ENCODE measurements at regions not wholly inside any gene's neighbourhood (a gene's known extent, or its start where the extent isn't known, plus 50 kb on each side); places are given as distances from the start of the nearest gene placed in this dataset.

DNA sequence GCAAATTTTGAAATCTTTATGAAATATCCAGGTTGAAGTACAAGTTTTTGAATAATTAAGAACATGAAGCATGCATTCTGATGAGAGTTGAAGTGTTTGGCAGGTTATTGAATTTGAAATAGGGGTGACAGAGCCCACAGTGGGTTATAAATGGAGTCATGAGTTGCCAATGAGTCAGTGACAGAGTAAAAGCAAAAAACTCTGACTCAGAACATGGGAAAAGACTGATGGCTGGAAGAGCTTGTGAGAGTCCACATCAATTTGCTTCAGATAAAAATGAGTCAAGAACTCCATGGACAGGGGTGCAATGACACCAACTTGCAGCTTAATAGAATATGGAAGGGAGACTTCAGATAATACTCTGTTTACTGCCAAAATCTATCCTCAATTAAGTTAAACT lies 105.3 kb downstream of the SLC6A15 start:
- Mint-ChIP-seq H3K36me3 (no peaks in the 10 kb centered on the region), H3K4me3 (no peak overlapping the region), H3K27ac (no peak overlapping the region), H3K4me1 (ENCODE audit: low read depth) (no peaks in the 10 kb centered on the region), H3K9me3 (no peaks in the 10 kb centered on the region), H3K27me3 (peaks cover 1% of the 10 kb centered on the region)
- ChIA-PET POLR2A (no interaction called here), CTCF (no interaction called here)
- intact Hi-C loops (cut with micrococcal nuclease): no loop called here
- no peak for DNase-seq

DNA sequence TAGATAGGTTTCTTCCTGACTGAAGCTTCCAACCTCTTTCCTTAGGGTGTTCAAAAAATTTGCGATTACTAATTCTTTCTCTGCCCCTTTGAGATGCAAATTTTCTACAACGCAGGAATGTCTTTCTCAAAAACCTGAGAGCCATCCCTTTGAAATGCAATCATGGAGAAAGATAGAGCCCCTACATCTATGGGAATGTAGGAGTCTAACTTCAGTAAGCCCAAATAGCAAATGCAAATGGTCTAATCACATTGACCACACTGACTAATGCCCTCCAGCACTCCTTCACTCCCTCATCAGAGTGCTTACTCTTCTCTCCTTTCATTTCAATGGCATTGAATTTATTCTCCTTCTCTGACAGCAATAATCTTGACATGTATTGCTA lies 107.1 kb downstream of the SLC6A15 start:
- ChIA-PET POLR2A (no interaction called here), CTCF (no interaction called here)
- H3K36me3 Mint-ChIP-seq: no peaks in the 10 kb centered on the region
- H3K4me3 Mint-ChIP-seq: no peak overlapping the region
- intact Hi-C loops (cut with micrococcal nuclease): no loop called here
- no peak overlapping the region for H3K27ac Mint-ChIP-seq
- DNase-seq: no peak
- no peaks in the 10 kb centered on the region for H3K4me1 Mint-ChIP-seq (ENCODE audit: low read depth)
- H3K27me3 Mint-ChIP-seq: peaks cover 1% of the 10 kb centered on the region
- H3K9me3 Mint-ChIP-seq: no peaks in the 10 kb centered on the region

DNA sequence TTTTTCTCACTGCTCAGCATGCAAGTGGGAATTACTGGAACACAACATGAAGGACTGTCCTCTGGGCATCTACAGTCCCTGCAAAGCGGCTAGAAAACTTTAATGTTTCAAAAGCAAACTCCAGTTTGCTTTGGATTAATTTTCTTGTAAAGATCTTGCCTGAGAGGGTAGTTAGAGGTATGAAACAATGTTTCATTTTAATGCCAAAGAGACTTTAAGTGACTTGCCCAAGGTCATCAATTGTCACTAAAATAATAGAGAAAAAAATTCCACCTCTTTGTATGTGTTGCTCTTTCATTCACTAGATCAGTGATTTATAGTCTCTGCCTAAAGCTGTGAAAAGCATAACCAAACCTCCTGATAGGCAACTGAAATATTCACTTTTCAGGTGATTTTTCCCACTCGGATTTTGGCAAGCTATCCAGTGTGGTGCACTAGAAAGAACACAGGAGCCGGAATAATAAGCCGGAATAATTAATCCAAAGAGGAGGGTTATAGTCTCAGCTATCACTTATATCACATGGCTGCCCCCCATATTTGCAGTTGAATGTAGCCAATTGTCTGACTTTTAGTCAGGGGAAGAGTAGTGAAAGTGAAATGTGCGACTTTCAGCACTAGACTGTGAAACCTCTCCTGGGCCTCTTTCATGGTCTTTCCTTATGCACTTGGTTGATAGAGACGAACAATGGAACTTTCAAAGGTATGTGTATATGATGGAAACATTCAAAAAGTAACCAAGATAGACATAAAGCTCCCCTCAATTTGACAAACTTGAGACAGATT lies 107.7 kb downstream of the SLC6A15 start:
- CTCF ChIA-PET: no interaction called here
- Mint-ChIP-seq H3K9me3 (no peaks in the 10 kb centered on the region), H3K36me3 (no peaks in the 10 kb centered on the region), H3K27me3 (peaks cover 1% of the 10 kb centered on the region), H3K4me3 (no peak overlapping the region), H3K4me1 (ENCODE audit: low read depth) (no peaks in the 10 kb centered on the region), H3K27ac (no peak overlapping the region)
- no peak for DNase-seq
- intact Hi-C loops (cut with micrococcal nuclease): no loop called here
- POLR2A ChIA-PET: no interaction called here

DNA sequence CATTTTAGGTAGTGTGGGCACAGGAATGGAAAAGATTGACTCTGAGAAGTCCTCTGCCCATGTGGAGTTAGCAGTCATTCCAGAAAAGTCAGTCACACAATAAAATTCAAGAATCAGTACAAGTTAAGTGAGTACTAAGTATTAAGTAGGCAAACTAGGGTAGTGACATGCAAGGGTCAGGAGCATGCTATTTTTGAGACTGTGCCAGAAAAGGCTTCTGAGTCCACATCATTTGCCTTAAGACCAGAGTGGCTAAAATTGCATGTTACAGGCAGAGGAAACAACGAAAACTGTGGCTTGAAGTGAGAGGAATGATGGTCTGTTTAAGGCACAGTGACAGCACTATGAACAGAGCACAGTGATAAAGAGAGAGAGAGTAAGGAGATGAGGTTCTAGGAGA lies 108.9 kb downstream of the SLC6A15 start:
- Mint-ChIP-seq H3K36me3 (no peaks in the 10 kb centered on the region), H3K27ac (no peak overlapping the region), H3K27me3 (peaks cover 3% of the 10 kb centered on the region), H3K4me1 (ENCODE audit: low read depth) (no peaks in the 10 kb centered on the region), H3K9me3 (no peaks in the 10 kb centered on the region), H3K4me3 (no peak overlapping the region)
- intact Hi-C loops (cut with micrococcal nuclease): no loop called here
- CTCF ChIA-PET: no interaction called here
- POLR2A ChIA-PET: no interaction called here
- DNase-seq: no peak

DNA sequence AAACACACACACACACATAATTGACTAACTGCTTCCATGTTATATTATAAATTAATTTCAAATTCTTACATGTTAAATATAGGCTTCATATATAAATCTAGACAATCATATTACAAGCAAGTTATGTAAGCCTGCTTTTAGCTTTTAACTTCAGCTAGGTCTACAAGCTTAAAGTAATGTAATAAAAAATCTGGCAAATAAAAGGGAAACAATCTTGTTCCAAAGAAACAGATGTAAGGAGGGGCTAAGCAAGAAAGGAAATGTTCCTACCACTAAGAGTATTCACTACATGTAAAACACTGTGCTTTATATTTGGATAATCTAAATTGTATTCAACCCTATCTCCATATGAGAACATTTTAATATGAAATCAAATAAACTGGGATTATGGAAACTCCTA lies 110.4 kb downstream of the SLC6A15 start:
- peaks cover 3% of the 10 kb centered on the region for H3K27me3 Mint-ChIP-seq
- ChIA-PET CTCF (no interaction called here), POLR2A (no interaction called here)
- DNase-seq: no peak
- no peaks in the 10 kb centered on the region for H3K9me3 Mint-ChIP-seq
- no peak overlapping the region for H3K27ac Mint-ChIP-seq
- intact Hi-C loops (cut with micrococcal nuclease): no loop called here
- no peaks in the 10 kb centered on the region for H3K4me1 Mint-ChIP-seq (ENCODE audit: low read depth)
- H3K4me3 Mint-ChIP-seq: no peak overlapping the region
- H3K36me3 Mint-ChIP-seq: no peaks in the 10 kb centered on the region

DNA sequence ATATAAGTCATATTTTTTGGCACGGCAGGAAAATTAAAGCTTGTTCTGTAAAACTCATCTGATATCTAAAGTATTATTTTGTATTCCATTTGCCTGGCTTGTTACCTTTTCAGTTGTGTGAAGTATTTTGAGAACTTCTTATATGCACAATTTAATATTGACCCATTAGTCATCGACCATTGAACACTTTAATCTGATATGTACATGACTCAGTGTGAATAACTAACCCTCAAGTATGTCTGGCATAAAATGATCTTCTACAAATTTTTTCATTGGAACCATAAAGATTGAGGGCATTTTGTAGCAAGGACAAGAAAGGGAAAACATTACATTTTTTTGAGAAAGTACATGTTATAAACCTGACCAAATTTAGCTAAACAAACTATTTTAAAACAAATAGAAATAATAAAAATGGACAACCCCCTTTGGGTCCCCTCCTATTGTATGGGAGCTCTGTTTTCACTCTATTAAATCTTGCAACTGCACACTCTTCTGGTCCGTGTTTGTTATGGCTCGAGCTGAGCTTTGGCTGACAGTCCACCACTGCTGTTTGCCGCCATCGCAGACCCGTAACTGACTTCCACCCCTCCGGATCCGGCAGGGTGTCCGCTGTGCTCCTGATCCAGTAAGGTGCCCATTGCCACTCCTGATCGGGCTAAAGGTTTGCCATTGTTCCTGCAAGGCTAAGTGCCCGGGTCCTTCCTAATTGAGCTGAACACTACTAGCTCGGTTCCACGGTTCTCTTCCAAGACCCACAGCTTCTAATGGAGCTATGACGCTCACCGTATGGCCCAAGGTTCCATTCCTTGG lies 118.8 kb downstream of the SLC6A15 start:
- ChIA-PET CTCF (no interaction called here), POLR2A (no interaction called here)
- no peak overlapping the region for H3K27ac Mint-ChIP-seq
- no peak overlapping the region for H3K4me3 Mint-ChIP-seq
- H3K9me3 Mint-ChIP-seq: no peaks in the 10 kb centered on the region
- no peaks in the 10 kb centered on the region for H3K36me3 Mint-ChIP-seq
- DNase-seq: no peak
- no peaks in the 10 kb centered on the region for H3K4me1 Mint-ChIP-seq (ENCODE audit: low read depth)
- intact Hi-C loops (cut with micrococcal nuclease): no loop called here
- H3K27me3 Mint-ChIP-seq: no peaks in the 10 kb centered on the region

DNA sequence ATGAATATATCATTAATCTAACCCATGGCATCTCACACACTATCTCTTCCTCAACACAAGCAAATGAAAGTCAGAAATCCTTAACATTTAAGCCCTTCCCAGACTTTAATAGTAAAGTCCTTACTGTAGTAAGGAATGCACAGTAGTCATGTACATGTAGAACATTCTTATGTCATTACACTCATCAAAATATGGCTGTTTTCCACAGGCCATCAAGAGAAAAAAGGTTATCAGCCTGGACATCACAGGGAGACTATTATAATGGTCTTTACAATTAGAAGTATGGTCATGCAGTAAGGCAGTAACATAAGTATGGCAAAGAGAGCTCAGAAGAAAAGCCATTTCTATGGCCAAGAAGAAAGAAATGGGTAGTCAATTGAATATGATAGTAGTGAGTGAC lies 121.2 kb downstream of the SLC6A15 start:
- POLR2A ChIA-PET: no interaction called here
- CTCF ChIA-PET: no interaction called here

DNA sequence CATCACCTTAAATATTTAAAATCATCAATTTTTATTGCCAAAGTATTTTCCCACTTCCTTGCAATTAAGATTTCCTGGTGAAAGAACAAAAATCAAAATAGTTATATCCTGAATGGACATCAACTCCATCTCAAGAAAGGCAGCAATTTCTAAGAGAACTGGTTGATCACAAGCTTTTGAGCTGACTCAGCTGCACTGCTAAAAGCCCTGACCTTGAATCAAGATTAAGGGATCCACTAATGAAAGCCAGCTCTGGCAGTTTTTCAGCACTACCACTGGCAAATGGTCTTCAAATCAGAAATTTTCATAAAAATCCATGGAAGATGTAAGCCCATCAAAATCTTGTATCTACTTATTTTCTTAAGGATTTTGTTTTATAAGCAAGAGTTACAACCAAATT lies 123.4 kb downstream of the SLC6A15 start:
- ChIA-PET CTCF (no interaction called here), POLR2A (no interaction called here)
- no peaks in the 10 kb centered on the region for H3K4me1 Mint-ChIP-seq (ENCODE audit: low read depth)
- no peaks in the 10 kb centered on the region for H3K27me3 Mint-ChIP-seq
- no peak for DNase-seq
- H3K9me3 Mint-ChIP-seq: no peaks in the 10 kb centered on the region
- intact Hi-C loops (cut with micrococcal nuclease): no loop called here
- no peak overlapping the region for H3K4me3 Mint-ChIP-seq
- H3K36me3 Mint-ChIP-seq: no peaks in the 10 kb centered on the region
- H3K27ac Mint-ChIP-seq: no peak overlapping the region

More for the DNA sequence above, 121.2 kb downstream of the SLC6A15 start:
- H3K27ac Mint-ChIP-seq: no peak overlapping the region
- H3K9me3 Mint-ChIP-seq: no peaks in the 10 kb centered on the region
- H3K36me3 Mint-ChIP-seq: no peaks in the 10 kb centered on the region
- H3K4me3 Mint-ChIP-seq: no peak overlapping the region
- no peaks in the 10 kb centered on the region for H3K4me1 Mint-ChIP-seq (ENCODE audit: low read depth)
- intact Hi-C loops (cut with micrococcal nuclease): no loop called here
- no peak for DNase-seq
- no peaks in the 10 kb centered on the region for H3K27me3 Mint-ChIP-seq

DNA sequence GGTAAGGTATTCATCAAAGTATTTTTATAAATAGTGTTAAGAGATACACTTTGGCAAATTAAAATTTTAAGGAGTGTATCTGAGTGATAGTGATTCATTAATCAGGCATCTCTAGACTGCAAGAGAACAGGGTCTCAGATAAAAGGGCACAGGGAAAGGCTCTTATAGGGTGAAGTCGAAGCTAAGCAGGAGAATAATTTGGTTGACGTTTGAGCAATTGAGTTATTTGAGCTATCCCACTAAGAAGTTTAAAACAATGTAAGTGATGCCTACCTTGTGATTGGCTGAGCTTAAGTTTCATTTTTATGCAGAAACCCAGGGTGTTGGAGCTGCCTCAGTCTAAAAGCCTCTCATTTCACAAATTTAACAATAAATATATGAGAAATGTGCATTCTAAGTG lies 125.3 kb downstream of the SLC6A15 start:
- H3K9me3 Mint-ChIP-seq: no peaks in the 10 kb centered on the region
- H3K36me3 Mint-ChIP-seq: no peaks in the 10 kb centered on the region
- DNase-seq: no peak
- ChIA-PET CTCF (no interaction called here), POLR2A (no interaction called here)
- intact Hi-C loops (cut with micrococcal nuclease): no loop called here
- H3K27ac Mint-ChIP-seq: no peak overlapping the region
- H3K4me3 Mint-ChIP-seq: no peak overlapping the region
- no peaks in the 10 kb centered on the region for H3K27me3 Mint-ChIP-seq
- no peaks in the 10 kb centered on the region for H3K4me1 Mint-ChIP-seq (ENCODE audit: low read depth)

DNA sequence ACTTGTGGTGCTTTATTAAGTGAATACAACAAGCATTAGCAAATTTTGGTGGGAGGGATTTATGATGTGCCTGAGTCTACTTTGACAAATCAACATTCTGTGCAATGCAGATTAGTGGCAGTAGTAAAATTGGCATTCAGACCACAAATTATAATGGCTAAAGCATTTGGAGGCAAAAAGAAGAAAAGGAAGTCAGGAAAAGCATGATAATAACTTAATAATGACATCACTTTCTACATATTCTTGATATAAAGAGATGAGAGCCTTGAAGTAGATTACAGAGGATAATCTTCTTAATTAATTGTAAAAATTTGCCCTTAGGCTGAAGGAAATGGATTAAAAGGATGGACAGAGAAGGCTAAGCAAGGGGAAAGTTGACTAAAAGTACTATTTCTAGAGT lies 126.0 kb downstream of the SLC6A15 start:
- Mint-ChIP-seq H3K27ac (no peak overlapping the region), H3K36me3 (no peaks in the 10 kb centered on the region), H3K4me3 (no peak overlapping the region), H3K27me3 (no peaks in the 10 kb centered on the region), H3K9me3 (no peaks in the 10 kb centered on the region), H3K4me1 (ENCODE audit: low read depth) (no peaks in the 10 kb centered on the region)
- DNase-seq: no peak
- intact Hi-C loops (cut with micrococcal nuclease): no loop called here
- CTCF ChIA-PET: no interaction called here
- POLR2A ChIA-PET: no interaction called here

DNA sequence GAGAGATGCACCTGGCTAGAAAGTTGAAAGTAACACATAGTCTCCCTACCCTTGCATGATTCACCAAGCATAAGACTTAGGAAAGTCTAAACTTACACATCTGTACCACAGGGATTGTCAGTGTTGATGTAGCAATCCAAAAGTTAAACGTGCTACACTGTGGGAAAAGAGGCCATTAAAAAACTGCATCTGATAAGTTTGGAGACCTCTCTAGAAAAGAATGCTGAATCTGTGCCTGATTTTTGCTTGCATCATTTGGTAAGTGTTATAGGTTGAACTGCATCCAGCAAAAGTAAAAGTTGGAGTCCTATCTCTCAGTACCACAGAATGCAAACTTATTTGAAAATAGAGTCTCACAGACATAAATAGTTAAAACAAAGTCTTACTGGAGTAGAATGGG lies 126.6 kb downstream of the SLC6A15 start:
- no peak for DNase-seq
- intact Hi-C loops (cut with micrococcal nuclease): no loop called here
- ChIA-PET POLR2A (no interaction called here), CTCF (no interaction called here)
- H3K27me3 Mint-ChIP-seq: no peaks in the 10 kb centered on the region
- H3K9me3 Mint-ChIP-seq: no peaks in the 10 kb centered on the region
- H3K4me1 Mint-ChIP-seq (ENCODE audit: low read depth): no peaks in the 10 kb centered on the region
- no peaks in the 10 kb centered on the region for H3K36me3 Mint-ChIP-seq
- no peak overlapping the region for H3K27ac Mint-ChIP-seq
- H3K4me3 Mint-ChIP-seq: no peak overlapping the region

DNA sequence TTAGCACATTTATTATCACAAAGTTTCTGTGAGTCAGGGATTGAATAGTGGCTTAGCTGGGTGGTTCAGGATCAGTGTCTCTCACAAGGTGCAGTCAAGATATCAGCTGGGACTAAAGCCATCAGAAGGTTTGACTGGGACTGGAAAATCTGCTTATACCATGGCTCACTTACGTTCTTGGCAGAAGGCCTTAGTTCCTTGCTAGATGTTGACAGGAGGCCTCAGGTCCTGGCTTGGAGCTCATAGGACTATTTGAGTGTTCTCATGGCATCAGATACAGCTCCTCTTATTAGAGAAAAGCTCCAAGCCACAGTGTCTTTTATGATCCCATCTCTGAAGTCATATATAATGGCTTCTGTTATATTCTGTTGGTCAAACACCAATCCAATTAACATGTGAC lies 127.3 kb downstream of the SLC6A15 start:
- ChIA-PET CTCF (no interaction called here), POLR2A (no interaction called here)
- Mint-ChIP-seq H3K36me3 (no peaks in the 10 kb centered on the region), H3K27ac (no peak overlapping the region), H3K9me3 (no peaks in the 10 kb centered on the region), H3K27me3 (no peaks in the 10 kb centered on the region), H3K4me1 (ENCODE audit: low read depth) (no peaks in the 10 kb centered on the region), H3K4me3 (no peak overlapping the region)
- no peak for DNase-seq
- intact Hi-C loops (cut with micrococcal nuclease): no loop called here

DNA sequence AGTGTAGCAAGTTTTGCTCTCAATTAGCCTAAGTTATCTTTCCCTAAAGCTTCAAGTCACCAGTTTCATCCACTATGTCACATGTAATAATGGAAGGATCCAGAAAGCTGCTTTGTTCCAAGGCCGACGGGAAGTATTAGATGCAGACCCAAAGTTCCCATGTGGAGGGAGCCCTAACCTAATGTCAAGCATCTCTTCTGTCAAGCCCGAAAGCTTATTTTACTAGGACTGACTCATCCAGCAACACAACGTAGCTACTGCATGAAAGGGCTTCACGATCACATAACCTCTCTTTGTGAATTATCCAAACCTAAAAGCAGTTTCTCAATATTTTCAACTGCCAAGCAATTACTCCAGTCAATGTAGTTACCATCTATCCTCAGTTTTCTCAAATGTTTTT lies 133.4 kb downstream of the SLC6A15 start:
- no peaks in the 10 kb centered on the region for H3K4me1 Mint-ChIP-seq (ENCODE audit: low read depth)
- ChIA-PET POLR2A (no interaction called here), CTCF (no interaction called here)
- H3K36me3 Mint-ChIP-seq: no peaks in the 10 kb centered on the region
- intact Hi-C loops (cut with micrococcal nuclease): no loop called here
- no peaks in the 10 kb centered on the region for H3K9me3 Mint-ChIP-seq
- DNase-seq: no peak
- H3K4me3 Mint-ChIP-seq: no peak overlapping the region
- no peak overlapping the region for H3K27ac Mint-ChIP-seq
- no peaks in the 10 kb centered on the region for H3K27me3 Mint-ChIP-seq
